ENCODE measurements at regions not wholly inside any gene's neighbourhood (a gene's known extent, or its start where the extent isn't known, plus 50 kb on each side); places are given as distances from the start of the nearest gene placed in this dataset.

- H3K9me3 ChIP-seq, result no peaks in the 10 kb centered on the region
- TF ChIP-seq POLR2AphosphoS5 (IDR thresholded peaks at IDR 0.05) (no peak), POLR2A (IDR thresholded peaks at IDR 0.05) (no peak), EP300 (IDR thresholded peaks at IDR 0.05) (no peak)
- TF ChIP-seq, protein P1, sequence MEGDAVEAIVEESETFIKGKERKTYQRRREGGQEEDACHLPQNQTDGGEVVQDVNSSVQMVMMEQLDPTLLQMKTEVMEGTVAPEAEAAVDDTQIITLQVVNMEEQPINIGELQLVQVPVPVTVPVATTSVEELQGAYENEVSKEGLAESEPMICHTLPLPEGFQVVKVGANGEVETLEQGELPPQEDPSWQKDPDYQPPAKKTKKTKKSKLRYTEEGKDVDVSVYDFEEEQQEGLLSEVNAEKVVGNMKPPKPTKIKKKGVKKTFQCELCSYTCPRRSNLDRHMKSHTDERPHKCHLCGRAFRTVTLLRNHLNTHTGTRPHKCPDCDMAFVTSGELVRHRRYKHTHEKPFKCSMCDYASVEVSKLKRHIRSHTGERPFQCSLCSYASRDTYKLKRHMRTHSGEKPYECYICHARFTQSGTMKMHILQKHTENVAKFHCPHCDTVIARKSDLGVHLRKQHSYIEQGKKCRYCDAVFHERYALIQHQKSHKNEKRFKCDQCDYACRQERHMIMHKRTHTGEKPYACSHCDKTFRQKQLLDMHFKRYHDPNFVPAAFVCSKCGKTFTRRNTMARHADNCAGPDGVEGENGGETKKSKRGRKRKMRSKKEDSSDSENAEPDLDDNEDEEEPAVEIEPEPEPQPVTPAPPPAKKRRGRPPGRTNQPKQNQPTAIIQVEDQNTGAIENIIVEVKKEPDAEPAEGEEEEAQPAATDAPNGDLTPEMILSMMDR (IDR thresholded peaks at IDR 0.05), result no peak
- WGBS, 5 donors, result 49 to 83% (median 66%) methylated on average over 2 of the region's 2 CpGs
- H3K27me3 ChIP-seq, result no peaks in the 10 kb centered on the region
- no peak overlapping the region for H3K27ac ChIP-seq
- H3K4me1 ChIP-seq, result no peaks in the 10 kb centered on the region
- no peaks in the 10 kb centered on the region for H3K36me3 ChIP-seq
- intact Hi-C loops (cut with DNase I; ENCODE audit: low total_unique reads), result no loop called here
- H3K4me3 ChIP-seq, result no peak overlapping the region
- DNase-seq, result no peak
Observed at GRCh38 chrX:143304518-143304917, 212.8 kb downstream of the SPANXN3 start.

DNA sequence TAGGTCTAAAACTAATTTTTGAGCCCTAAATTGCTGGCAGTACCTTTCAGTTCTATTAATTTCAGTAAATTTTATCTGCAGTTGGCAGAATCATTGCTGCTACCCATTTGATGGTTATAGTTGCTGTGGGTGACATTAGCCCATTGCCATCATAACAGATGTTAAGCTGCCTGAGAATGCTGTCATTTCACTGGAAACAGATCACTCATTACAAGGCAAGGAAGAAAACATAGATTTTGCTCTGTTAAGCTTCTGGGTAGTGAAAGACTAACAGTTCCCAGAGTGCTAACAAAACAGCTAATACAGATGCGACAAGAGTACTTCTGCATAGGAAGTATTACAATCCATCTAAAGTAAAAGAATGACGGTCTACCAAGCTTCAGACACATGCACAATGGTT lies 213.2 kb downstream of the SPANXN3 start:
- 54 to 90% (median 73%) methylated on average over 2 of the region's 2 CpGs for WGBS, 5 donors
- TF ChIP-seq, protein P1 (IDR thresholded peaks at IDR 0.05), result no peak
- TF ChIP-seq POLR2AphosphoS5 (IDR thresholded peaks at IDR 0.05), result no peak
- TF ChIP-seq EP300 (IDR thresholded peaks at IDR 0.05), result no peak
- no peak for TF ChIP-seq POLR2A (IDR thresholded peaks at IDR 0.05)

GRCh38 chrX:143298663-143299241 lies 218.5 kb downstream of the SPANXN3 start:
- Histone ChIP-seq H3K9me3 (no peaks in the 10 kb centered on the region), H3K27me3 (no peaks in the 10 kb centered on the region), H3K4me3 (no peak overlapping the region), H3K27ac (no peak overlapping the region), H3K36me3 (no peaks in the 10 kb centered on the region), H3K4me1 (peaks cover 0 to 8% (median 0%) of the 10 kb centered on the region in 4 donors)
- WGBS, 5 donors, result 12 to 41% (median 15%) methylated on average over 2 to 3 of the region's 3 CpGs
- TF ChIP-seq, protein P1 (IDR thresholded peaks at IDR 0.05), result no peak
- TF ChIP-seq EP300 (IDR thresholded peaks at IDR 0.05), result no peak
- no peak for TF ChIP-seq POLR2AphosphoS5 (IDR thresholded peaks at IDR 0.05)
- TF ChIP-seq POLR2A (IDR thresholded peaks at IDR 0.05), result no peak
- intact Hi-C loops (cut with DNase I; ENCODE audit: low total_unique reads), result no loop called here
- DNase-seq, result peak in 1 of 2 donors; percentile 33

More for the DNA sequence above, 213.2 kb downstream of the SPANXN3 start:
- Histone ChIP-seq H3K4me1 (no peaks in the 10 kb centered on the region), H3K27me3 (no peaks in the 10 kb centered on the region), H3K27ac (no peak overlapping the region), H3K4me3 (no peak overlapping the region), H3K36me3 (no peaks in the 10 kb centered on the region), H3K9me3 (no peaks in the 10 kb centered on the region)
- intact Hi-C loops (cut with DNase I; ENCODE audit: low total_unique reads), result no loop called here
- no peak for DNase-seq

GRCh38 chrX:143296521-143296920 lies 220.8 kb downstream of the SPANXN3 start:
- no peak overlapping the region for H3K27ac ChIP-seq
- intact Hi-C loops (cut with DNase I; ENCODE audit: low total_unique reads), result no loop called here
- no peak for DNase-seq
- H3K9me3 ChIP-seq, result no peaks in the 10 kb centered on the region
- no peaks in the 10 kb centered on the region for H3K27me3 ChIP-seq
- no peaks in the 10 kb centered on the region for H3K36me3 ChIP-seq
- H3K4me3 ChIP-seq, result no peak overlapping the region
- TF ChIP-seq, protein P1 (IDR thresholded peaks at IDR 0.05), result no peak
- 29 to 73% (median 44%) methylated on average over 1 of the region's 1 CpG for WGBS, 5 donors
- peaks cover 0 to 8% (median 0%) of the 10 kb centered on the region in 4 donors for H3K4me1 ChIP-seq

Measured in stomach (tissue), 8 donors.